ENCODE measurements at regions not wholly inside any gene's neighbourhood (a gene's known extent, or its start where the extent isn't known, plus 50 kb on each side); places are given as distances from the start of the nearest gene placed in this dataset.
A peak's percentile ranks its signal among the peaks of the same experiment; 100 is the strongest.

GRCh38 chr5:135229679-135230132, 169.3 kb downstream of the MACROH2A1 start (continued):
- TF ChIP-seq NFIB (CRISPR knock-in tag; IDR thresholded peaks at IDR 0.05; ENCODE audit: borderline replicate concordance): no peak
- 0 out of 2 replicates have a peak, but pooled peaks have one; percentile 10 for TF ChIP-seq ZNF121 (CRISPR knock-in tag; IDR thresholded peaks at IDR 0.05)
- TF ChIP-seq FOSL1 (CRISPR knock-in tag; IDR thresholded peaks at IDR 0.05; ENCODE audit: borderline replicate concordance): no peak
- TF ChIP-seq ATAD3A (CRISPR knock-in tag; IDR thresholded peaks at IDR 0.05): no peak
- peak; percentile 49; the same call in 1 of the 2 replicates for TF ChIP-seq CEBPG (CRISPR knock-in tag; IDR thresholded peaks at IDR 0.05)
- TF ChIP-seq ZNF333 (CRISPR knock-in tag; IDR thresholded peaks at IDR 0.05; ENCODE audit: borderline replicate concordance): no peak
- no peak for TF ChIP-seq GLI4 (CRISPR knock-in tag; IDR thresholded peaks at IDR 0.05; ENCODE audit: borderline replicate concordance)
- no peak for TF ChIP-seq IRX3 (CRISPR knock-in tag; IDR thresholded peaks at IDR 0.05; ENCODE audit: borderline replicate concordance, low read depth)
- TF ChIP-seq ZXDC (CRISPR knock-in tag; IDR thresholded peaks at IDR 0.05): no peak
- TF ChIP-seq ZNF280D (CRISPR knock-in tag; IDR thresholded peaks at IDR 0.05): peak; percentile 89; the same call in 1 of the 2 replicates
- no peak for TF ChIP-seq JARID2 (CRISPR knock-in tag; IDR thresholded peaks at IDR 0.05; ENCODE audit: insufficient replicate concordance)
- TF ChIP-seq ARNTL (CRISPR knock-in tag; IDR thresholded peaks at IDR 0.05): no peak
- TF ChIP-seq ZNF703 (CRISPR knock-in tag; IDR thresholded peaks at IDR 0.05; ENCODE audit: borderline replicate concordance): no peak
- no peak for TF ChIP-seq ZBTB20 (CRISPR knock-in tag; IDR thresholded peaks at IDR 0.05; ENCODE audit: borderline replicate concordance, low read depth)
- no peak for TF ChIP-seq ATF1 (CRISPR knock-in tag; IDR thresholded peaks at IDR 0.05)
- no peak; the same call in 1 of the 2 replicates for TF ChIP-seq RFXAP (CRISPR knock-in tag; IDR thresholded peaks at IDR 0.05; ENCODE audit: borderline replicate concordance)
- TF ChIP-seq ZNF704 (CRISPR knock-in tag; IDR thresholded peaks at IDR 0.05; ENCODE audit: borderline replicate concordance): no peak
- no peak for TF ChIP-seq NRL (CRISPR knock-in tag; IDR thresholded peaks at IDR 0.05; ENCODE audit: borderline replicate concordance)
- TF ChIP-seq SMAD1 (CRISPR knock-in tag; IDR thresholded peaks at IDR 0.05; ENCODE audit: borderline replicate concordance, low read depth): no peak
- no peak for TF ChIP-seq ZNF713 (CRISPR knock-in tag; IDR thresholded peaks at IDR 0.05)
- TF ChIP-seq RBFOX2 (IDR thresholded peaks at IDR 0.05; ENCODE audit: low read depth, low read length): no peak
- peak; percentile 70; the same call in 1 of the 2 replicates for TF ChIP-seq HNF4G (IDR thresholded peaks at IDR 0.05; ENCODE audit: borderline replicate concordance, low read depth, low read length)
- peak; percentile 79; the same call in 1 of the 2 replicates for TF ChIP-seq HNF4G (CRISPR knock-in tag; IDR thresholded peaks at IDR 0.05; ENCODE audit: borderline replicate concordance, low read depth)
- peak; percentile 95 for TF ChIP-seq FOXO1 (CRISPR knock-in tag; IDR thresholded peaks at IDR 0.05)
- TF ChIP-seq KLF6 (CRISPR knock-in tag; IDR thresholded peaks at IDR 0.05): no peak
- no peak for TF ChIP-seq BORCS8-MEF2B (CRISPR knock-in tag; IDR thresholded peaks at IDR 0.05)

Measured in HepG2 (cell line).